Activated T-cell treated with anti-CD3 and anti-CD28 coated beads for 24 hours (primary cell): ENCODE measurements at regions not wholly inside any gene's neighbourhood (a gene's known extent, or its start where the extent isn't known, plus 50 kb on each side); places are given as distances from the start of the nearest gene placed in this dataset.

Experiments
- DNase-seq: peaks from one replicate; pipeline ENCODE4 v3.0.0-alpha.2; 2020; ENCODE audit warnings: low read depth

- no peak for DNase-seq
Measured at GRCh38 chr3:17945018-17945798, 202.8 kb upstream of the TBC1D5 start.

- DNase-seq = no peak
Measured at GRCh38 chr3:17942856-17943255, 200.4 kb upstream of the TBC1D5 start.

DNA sequence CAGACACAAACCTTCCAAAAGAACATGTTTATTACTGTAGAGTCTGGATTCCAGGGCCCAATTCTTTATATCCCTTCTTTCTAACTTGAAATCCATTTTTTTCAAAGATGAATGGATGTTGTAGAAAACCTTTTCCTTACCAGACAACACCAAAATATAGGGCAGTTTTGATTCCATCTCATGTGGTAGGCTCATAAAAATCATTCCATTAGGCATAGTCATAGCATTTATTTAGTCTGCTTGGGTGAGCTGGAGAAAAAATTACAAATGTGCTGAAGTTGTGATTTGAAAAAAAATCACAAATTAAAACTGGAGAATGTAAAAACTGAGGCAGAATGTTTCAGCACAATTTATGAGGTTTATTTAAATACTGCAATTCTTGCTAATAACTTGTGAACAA lies 199.3 kb upstream of the TBC1D5 start:
- DNase-seq = no peak

GRCh38 chr3:17941152-17941551 lies 198.7 kb upstream of the TBC1D5 start:
- no peak for DNase-seq

GRCh38 chr3:17939157-17939556 lies 196.7 kb upstream of the TBC1D5 start:
- no peak for DNase-seq

DNA sequence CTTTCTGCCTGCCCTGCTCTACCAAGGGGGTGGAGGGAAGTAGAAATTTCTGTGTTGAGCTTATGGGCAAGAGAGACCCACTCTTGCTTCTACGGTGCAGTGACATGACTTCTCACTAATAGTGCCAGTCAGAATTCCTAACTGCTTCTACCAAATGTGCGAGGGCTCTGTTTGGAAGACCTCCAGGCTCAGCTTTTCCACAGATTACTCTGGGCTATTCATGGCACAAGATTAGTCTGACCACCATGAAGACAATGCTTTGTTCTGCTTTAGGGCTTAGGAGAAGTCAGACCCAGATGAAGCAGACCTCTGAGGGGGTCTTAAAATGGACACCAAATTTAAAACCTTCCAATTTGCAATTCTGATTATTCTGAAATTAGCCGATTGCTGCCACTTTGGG lies 195.9 kb upstream of the TBC1D5 start:
- DNase-seq = no peak

DNA sequence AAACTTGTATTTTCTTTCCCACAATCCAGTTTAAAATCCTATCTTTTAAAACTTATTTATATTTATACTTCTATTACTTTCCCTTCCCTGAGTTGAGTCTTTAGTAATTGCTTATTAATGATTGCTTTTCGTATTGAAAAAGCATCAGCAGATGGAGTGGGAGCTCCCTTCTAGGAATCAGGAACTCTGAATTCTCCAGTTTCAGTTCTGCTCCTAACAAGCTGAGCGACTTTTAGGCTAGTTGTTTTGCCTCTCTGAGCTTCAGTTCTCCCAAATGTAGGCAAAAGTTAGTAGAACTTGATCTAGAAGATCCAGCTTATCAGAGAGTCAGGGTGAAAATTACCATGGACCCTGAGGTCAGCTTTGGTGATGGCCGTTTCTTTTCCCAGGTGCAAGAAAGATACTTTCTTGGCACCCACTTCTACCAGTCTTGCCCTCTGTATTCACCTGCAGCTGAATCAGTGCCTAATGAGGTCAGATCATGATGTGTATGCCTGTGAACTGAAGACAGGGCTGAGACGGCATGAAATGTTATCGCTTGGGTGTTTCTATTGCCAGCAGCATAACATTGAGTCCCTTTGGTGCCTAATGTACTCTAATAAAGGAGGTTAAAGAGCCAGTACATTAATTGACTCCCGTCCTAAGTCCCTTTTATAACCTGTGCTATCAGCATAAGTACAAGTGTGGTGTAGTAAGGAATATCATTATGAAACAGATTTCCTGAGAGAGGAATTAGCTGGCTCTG lies 194.5 kb upstream of the TBC1D5 start:
- no peak for DNase-seq

DNA sequence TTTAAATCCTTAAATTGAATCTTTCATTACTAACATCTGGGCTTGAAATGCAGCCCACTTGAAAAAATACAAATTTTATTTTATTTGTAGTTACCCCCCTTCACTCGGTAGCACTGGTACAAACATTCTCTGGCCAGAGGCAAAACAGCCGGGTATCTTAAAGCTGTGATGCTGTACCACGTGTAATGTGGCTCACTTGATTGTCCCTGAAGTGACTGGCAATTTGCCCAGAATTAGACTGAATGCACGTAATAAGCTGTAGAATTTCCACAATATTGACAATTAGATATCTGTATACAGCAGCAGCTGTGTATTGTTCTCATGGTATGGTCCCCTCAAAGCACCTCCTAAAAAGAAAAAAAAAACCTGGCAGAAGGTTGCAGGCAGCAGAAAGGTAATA lies 192.8 kb upstream of the TBC1D5 start:
- DNase-seq = no peak

GRCh38 chr3:17932136-17932771 lies 189.8 kb upstream of the TBC1D5 start:
- DNase-seq = no peak

DNA sequence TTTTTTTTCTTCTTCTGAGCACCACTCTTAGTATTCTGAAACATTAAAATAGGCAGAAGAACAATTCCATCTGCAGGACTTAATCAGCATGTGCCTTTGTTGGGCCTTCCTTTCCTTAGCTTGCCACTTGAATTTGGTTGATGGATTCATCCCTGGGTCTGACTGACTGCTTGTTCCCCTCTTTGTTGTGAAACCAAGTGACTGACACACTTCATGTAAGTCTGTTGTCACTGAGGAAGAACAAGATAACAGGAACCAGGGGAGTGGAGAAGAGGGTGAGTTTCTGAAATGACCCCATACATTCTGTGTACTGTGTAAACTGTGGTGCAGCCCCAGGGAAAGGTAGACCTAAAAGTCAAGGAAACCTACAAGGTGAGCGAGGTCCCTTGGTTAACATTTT lies 188.7 kb upstream of the TBC1D5 start:
- DNase-seq = no peak

GRCh38 chr3:17928502-17929145 lies 186.2 kb upstream of the TBC1D5 start:
- DNase-seq = no peak

- no peak for DNase-seq
Measured at GRCh38 chr3:17927036-17927435, 184.6 kb upstream of the TBC1D5 start.

DNA sequence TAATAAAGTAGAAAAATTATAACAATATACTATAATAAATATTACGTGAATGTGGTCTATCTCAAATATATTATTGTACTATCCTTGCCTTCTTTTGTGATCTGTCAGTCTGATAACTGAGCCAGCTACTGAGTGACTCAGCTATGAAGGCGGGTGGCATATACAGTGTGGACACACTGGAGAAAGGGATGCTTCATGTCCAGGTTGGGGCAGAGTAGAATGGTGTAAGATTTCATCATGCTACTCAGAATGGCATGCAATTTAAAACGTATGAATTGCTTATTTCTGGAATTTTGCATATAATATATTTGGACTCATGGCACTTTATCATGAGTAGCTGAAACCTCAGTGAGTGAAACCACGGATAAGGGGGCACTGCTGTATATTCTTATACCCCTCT lies 172.9 kb upstream of the TBC1D5 start:
- no peak for DNase-seq

DNA sequence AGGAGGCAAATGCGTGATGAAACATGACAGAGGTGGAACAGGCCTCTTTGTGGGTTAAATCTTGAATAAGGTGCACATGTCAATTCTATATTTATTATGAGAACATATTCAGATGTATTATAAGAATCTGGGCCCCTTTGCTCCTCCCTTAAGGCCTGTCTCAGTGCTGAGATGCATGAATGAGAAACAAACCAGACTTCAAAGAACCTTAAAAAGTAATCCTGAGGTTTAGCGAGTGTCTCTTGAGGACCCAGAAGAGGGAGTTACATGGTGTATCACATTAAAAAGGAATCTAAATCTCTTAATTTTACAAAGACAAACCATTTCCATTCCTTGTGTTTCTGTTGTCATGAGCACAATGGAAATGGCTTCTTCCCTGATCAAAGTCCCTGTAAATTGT lies 170.9 kb upstream of the TBC1D5 start:
- no peak for DNase-seq

- no peak for DNase-seq
Measured at GRCh38 chr3:17911986-17912760, 169.7 kb upstream of the TBC1D5 start.

GRCh38 chr3:17910922-17911321 lies 168.5 kb upstream of the TBC1D5 start:
- DNase-seq = no peak

- DNase-seq = no peak
Measured at GRCh38 chr3:17909714-17910113, 167.3 kb upstream of the TBC1D5 start.

- no peak for DNase-seq
Measured at GRCh38 chr3:17908399-17909191, 166.2 kb upstream of the TBC1D5 start.

- DNase-seq = no peak
Measured at GRCh38 chr3:17905996-17906395, 163.6 kb upstream of the TBC1D5 start.

DNA sequence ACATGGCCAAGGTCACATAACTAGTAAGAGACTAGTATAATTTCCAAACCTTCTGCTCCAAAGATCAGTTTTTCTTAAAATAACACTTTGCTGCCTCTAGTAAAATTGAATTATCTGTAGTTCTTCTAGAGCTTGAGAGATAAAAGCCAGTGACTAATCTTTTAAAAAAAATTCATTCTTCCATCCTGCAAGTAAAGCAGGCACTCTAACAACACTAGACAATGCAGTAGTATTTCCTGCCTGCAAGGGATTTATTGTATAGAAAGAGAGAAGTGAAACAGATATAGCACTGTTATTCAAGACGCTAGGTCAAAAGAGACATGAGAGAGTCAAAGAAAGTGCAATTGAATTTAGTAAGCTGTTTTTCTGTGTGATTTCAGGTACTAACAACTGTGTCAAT lies 159.5 kb upstream of the TBC1D5 start:
- no peak for DNase-seq

- DNase-seq = peak; percentile 18
Measured at GRCh38 chr3:17894434-17895060, 152.1 kb upstream of the TBC1D5 start.
